OCI-M1 (cell line): ENCODE measurements at regions not wholly inside any gene's neighbourhood (a gene's known extent, or its start where the extent isn't known, plus 50 kb on each side); places are given as distances from the start of the nearest gene placed in this dataset.
"Not testable (repeated sequence)": the region's sequence is repeated elsewhere in the genome, so short reads cannot be mapped to it uniquely, and the experiment has no call there.

Source experiments
- DNase-seq: peaks from one replicate; lab custom pipeline; 2025; lab: John Stamatoyannopoulos, UW

- DNase-seq, result peak; percentile 15
Measured at GRCh38 chr5:81829242-81829641, 78.3 kb upstream of the SSBP2 start.

GRCh38 chr5:81827500-81827899, 76.6 kb upstream of the SSBP2 start:
- DNase-seq, result peak; percentile 16

GRCh38 chr5:81826128-81826527, 75.2 kb upstream of the SSBP2 start:
- DNase-seq, result no peak

GRCh38 chr5:81825237-81825636, 74.3 kb upstream of the SSBP2 start:
- no peak for DNase-seq

- not testable (repeated sequence) for DNase-seq
Measured at GRCh38 chr5:81823736-81824135, 72.8 kb upstream of the SSBP2 start.

- no peak for DNase-seq
Measured at GRCh38 chr5:81820863-81821262, 70.0 kb upstream of the SSBP2 start.

GRCh38 chr5:81820318-81820636, 69.4 kb upstream of the SSBP2 start:
- no peak for DNase-seq

- peak; percentile 40 for DNase-seq
Measured at GRCh38 chr5:81819556-81820317, 68.8 kb upstream of the SSBP2 start.

- no peak for DNase-seq
Measured at GRCh38 chr5:81817980-81818379, 67.1 kb upstream of the SSBP2 start.

GRCh38 chr5:81817086-81817485, 66.2 kb upstream of the SSBP2 start:
- no peak for DNase-seq

GRCh38 chr5:81815321-81815720, 64.4 kb upstream of the SSBP2 start:
- no peak for DNase-seq

GRCh38 chr5:81808106-81808505, 57.2 kb upstream of the SSBP2 start:
- DNase-seq, result no peak

- DNase-seq, result no peak
Measured at GRCh38 chr5:81805086-81805485, 54.2 kb upstream of the SSBP2 start.

GRCh38 chr5:81803812-81804211, 52.9 kb upstream of the SSBP2 start:
- no peak for DNase-seq

- DNase-seq, result no peak
Measured at GRCh38 chr5:81802625-81803024, 51.7 kb upstream of the SSBP2 start.

GRCh38 chr5:81802020-81802419, 51.1 kb upstream of the SSBP2 start:
- DNase-seq, result no peak

- DNase-seq, result no peak
Measured at GRCh38 chr5:81800797-81801196, 49.9 kb upstream of the SSBP2 start.
